A549 (cell line): ENCODE measurements at regions not wholly inside any gene's neighbourhood (a gene's known extent, or its start where the extent isn't known, plus 50 kb on each side); places are given as distances from the start of the nearest gene placed in this dataset.

Experiments
- ATAC-seq, 2 experiments: fragments of 200-7000 bp in 1 of 2; fragments of >200 bp in 1 of 2; cut with Nextera tagmentation in 1 of 2; cut with Tn5 transposase in 1 of 2; 3 replicates each; pipeline versions ENCODE4 v1.8.0 to v1.9.1; 2018 to 2020; ENCODE audit warnings: mild to moderate bottlenecking in 1 of 2, moderate library complexity in 1 of 2
- CTCF ChIA-PET: fragments of 300-600 bp; sonication (Branson Sonifier 250); formaldehyde crosslinking; extraction: SDS; loops from one replicate; lab custom pipeline; 2021; ENCODE audit warnings: antibody characterized with exemption, inconsistent platforms; lab: Yijun Ruan, JAX
- POLR2A ChIA-PET: fragments of 350-600 bp; formaldehyde crosslinking; extraction: SDS; loops from one replicate; lab custom pipeline; 2021; ENCODE audit warnings: antibody characterized with exemption, inconsistent platforms; lab: Yijun Ruan, JAX
- DNase-seq, 2 experiments: peaks; one replicate each; pipeline versions ENCODE4 v3.0.0 to v3.0.0-alpha.2; 2011 to 2016; ENCODE audit warnings: low read depth in 1 of 2, low spot score in 1 of 2
- FAIRE-seq: peaks from 2 replicates; lab custom pipeline; 2011; peaks lifted over from hg19 to GRCh38; lab: Jason Lieb, UNC
- H3K27ac ChIP-seq, 2 experiments: fragments of >200 bp; sonication (Bioruptor Twin); formaldehyde crosslinking; 3 replicates each; pipeline ENCODE4 v1.5.1; 2016 to 2017
- H3K4me1 ChIP-seq: fragments of >200 bp; sonication (Bioruptor Twin); formaldehyde crosslinking; 3 replicates; pipeline ENCODE4 v1.6.1; 2016
- H3K4me2 ChIP-seq: fragments of >200 bp; sonication (Bioruptor Twin); formaldehyde crosslinking; 3 replicates; pipeline ENCODE4 v1.6.1; 2016
- H3K4me3 ChIP-seq: fragments of >200 bp; sonication (Bioruptor Twin); formaldehyde crosslinking; 3 replicates; pipeline ENCODE4 v1.5.1; 2016
- H3K9me3 ChIP-seq: fragments of >200 bp; sonication (Bioruptor Twin); formaldehyde crosslinking; 3 replicates; pipeline ENCODE4 v1.6.1; 2016
- CHD2 ChIP-seq: fragments of 150-350 bp; IDR thresholded peaks from 2 replicates; pipeline ENCODE4 v1.6.1; 2014; ENCODE audit warnings: low read length; ENCODE audit not compliant: partially characterized antibody
- CHD4 ChIP-seq: fragments of 200-600 bp; sonication (generic); IDR thresholded peaks from 2 replicates; pipeline ENCODE4 v1.6.1; 2016; ENCODE audit warnings: antibody characterized with exemption, mild to moderate bottlenecking, borderline replicate concordance
- CTCF ChIP-seq: fragments of >200 bp; sonication (Bioruptor Twin); formaldehyde crosslinking; IDR thresholded peaks from 3 replicates; pipeline ENCODE4 v1.5.1; 2016
- ESRRA ChIP-seq: fragments of 150-350 bp; IDR thresholded peaks from 2 replicates; pipeline ENCODE4 v1.6.1; 2014; ENCODE audit warnings: mild to moderate bottlenecking, low read length, borderline replicate concordance
- FOSB ChIP-seq: fragments of 250-450 bp; sonication (Bioruptor Pico); IDR thresholded peaks from 2 replicates; pipeline ENCODE4 v1.5.0; 2020; ENCODE audit warnings: mild to moderate bottlenecking, moderate library complexity
- FOXS1 ChIP-seq: fragments of 250-450 bp; sonication (Bioruptor Pico); IDR thresholded peaks from 2 replicates; pipeline ENCODE4 v1.5.0; 2020; ENCODE audit warnings: mild to moderate bottlenecking, moderate library complexity
- GATA3 ChIP-seq: IDR thresholded peaks from 2 replicates; pipeline ENCODE4 v1.6.1; 2012; ENCODE audit warnings: borderline replicate concordance
- HDAC2 ChIP-seq: fragments of 200-600 bp; sonication (generic); IDR thresholded peaks from 2 replicates; pipeline ENCODE4 v1.6.1; 2016
- HEYL ChIP-seq: fragments of 250-450 bp; sonication (Bioruptor Pico); IDR thresholded peaks from 2 replicates; pipeline ENCODE4 v1.8.0; 2021; ENCODE audit warnings: mild to moderate bottlenecking, moderate library complexity
- HMGXB4 ChIP-seq: fragments of 250-450 bp; sonication (Bioruptor Pico); IDR thresholded peaks from 2 replicates; pipeline ENCODE4 v1.5.0; 2021; ENCODE audit warnings: mild to moderate bottlenecking, moderate library complexity, borderline replicate concordance
- HOXB13 ChIP-seq: fragments of 250-450 bp; sonication (Bioruptor Pico); IDR thresholded peaks from 2 replicates; pipeline ENCODE4 v1.5.0; 2020; ENCODE audit warnings: low read depth, mild to moderate bottlenecking, moderate library complexity
- HOXB5 ChIP-seq: fragments of 250-450 bp; sonication (Bioruptor Pico); IDR thresholded peaks from 2 replicates; pipeline ENCODE4 v1.5.0; 2020; ENCODE audit warnings: mild to moderate bottlenecking, moderate library complexity
- JUNB ChIP-seq: fragments of >200 bp; sonication (Bioruptor Twin); formaldehyde crosslinking; IDR thresholded peaks from 2 replicates; pipeline ENCODE4 v1.6.1; 2016
- MAX ChIP-seq: IDR thresholded peaks from 2 replicates; pipeline ENCODE4 v1.6.1; 2012
- PHF8 ChIP-seq: fragments of 200-600 bp; sonication (generic); IDR thresholded peaks from 2 replicates; pipeline ENCODE4 v1.6.1; 2016; ENCODE audit warnings: low read depth, mild to moderate bottlenecking, antibody characterized with exemption, moderate library complexity, borderline replicate concordance
- POLR2A ChIP-seq: IDR thresholded peaks from 2 replicates; pipeline ENCODE4 v1.6.1; 2012; ENCODE audit warnings: mild to moderate bottlenecking, low read length
- RARB ChIP-seq: fragments of 250-450 bp; sonication (Bioruptor Pico); IDR thresholded peaks from 2 replicates; pipeline ENCODE4 v1.8.0; 2021; ENCODE audit warnings: mild to moderate bottlenecking, moderate library complexity
- RCOR1 ChIP-seq: fragments of 150-350 bp; IDR thresholded peaks from 2 replicates; pipeline ENCODE4 v1.6.1; 2014; ENCODE audit warnings: antibody characterized with exemption, low read length, low read depth
- SMC3 ChIP-seq: fragments of >200 bp; sonication (Bioruptor Twin); formaldehyde crosslinking; IDR thresholded peaks from 3 replicates; pipeline ENCODE4 v1.6.1; 2018; ENCODE audit warnings: inconsistent platforms
- SREBF2 ChIP-seq: fragments of 450-650 bp; IDR thresholded peaks from 2 replicates; pipeline ENCODE4 v1.6.1; 2014; ENCODE audit warnings: mild to moderate bottlenecking, moderate library complexity
- TP53 ChIP-seq: fragments of 250-450 bp; sonication (Bioruptor Pico); IDR thresholded peaks from 2 replicates; pipeline ENCODE4 v1.5.0; 2021; ENCODE audit warnings: mild to moderate bottlenecking, moderate library complexity
- ZNF302 ChIP-seq: fragments of 250-450 bp; sonication (Bioruptor Pico); IDR thresholded peaks from 2 replicates; pipeline ENCODE4 v1.9.0; 2021; ENCODE audit warnings: inconsistent platforms, mild to moderate bottlenecking, moderate library complexity
- WGBS: methylation state at CpG from one replicate; pipeline ENCODE4 v1.1.6; 2017; ENCODE audit errors: missing lambda C conversion rate; 5-methylcytosine and 5-hydroxymethylcytosine counted together

DNA sequence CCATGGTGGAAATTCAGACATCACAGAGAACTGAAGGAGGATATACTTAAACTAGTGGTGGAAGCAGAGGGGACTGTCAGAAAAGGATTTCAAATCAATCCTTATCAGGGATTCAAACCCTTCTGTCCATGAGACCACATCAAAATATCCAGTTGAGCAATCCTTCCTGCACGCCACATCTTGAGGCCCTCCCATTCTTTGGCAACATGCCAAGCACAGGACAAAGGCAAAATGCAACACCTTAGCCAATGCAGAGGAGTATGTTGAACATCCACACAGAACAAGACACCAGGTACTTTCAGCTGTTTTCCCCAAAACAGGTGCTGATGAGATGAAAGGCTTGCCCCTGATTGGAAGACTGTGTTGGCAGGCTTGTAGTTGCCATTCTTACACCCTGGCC, 81.8 kb upstream of the PLXNA2 start:
- ChIA-PET CTCF (no interaction called here), POLR2A (no interaction called here)
- H3K4me1 ChIP-seq: no peaks in the 10 kb centered on the region
- ATAC-seq: no peak
- no peak overlapping the region for H3K4me3 ChIP-seq
- 0% methylated on average over 1 of the region's 1 CpG for WGBS
- FAIRE-seq: no peak
- H3K9me3 ChIP-seq: no peaks in the 10 kb centered on the region
- H3K27ac ChIP-seq: no peak overlapping the region
- TF ChIP-seq MAX (no peak), GATA3 (no peak), JUNB (no peak)
- no peak for DNase-seq
- H3K4me2 ChIP-seq: no peak overlapping the region

GRCh38 chr1:208329300-208329699, 85.1 kb upstream of the PLXNA2 start:
- no peak overlapping the region for H3K4me2 ChIP-seq
- POLR2A ChIA-PET: no interaction called here
- no peak for TF ChIP-seq CHD2
- no peak for TF ChIP-seq ESRRA
- TF ChIP-seq MAX: no peak
- TF ChIP-seq PHF8: no peak
- TF ChIP-seq, all 56 proteins: peak for 0
- no peak for FAIRE-seq
- Histone ChIP-seq H3K4me3 (no peak overlapping the region), H3K4me1 (no peaks in the 10 kb centered on the region), H3K27ac (no peak overlapping the region), H3K9me3 (no peaks in the 10 kb centered on the region)
- CTCF ChIA-PET: no interaction called here
- no peak for DNase-seq
- 34% methylated on average over 2 of the region's 2 CpGs for WGBS
- ATAC-seq: no peak

DNA sequence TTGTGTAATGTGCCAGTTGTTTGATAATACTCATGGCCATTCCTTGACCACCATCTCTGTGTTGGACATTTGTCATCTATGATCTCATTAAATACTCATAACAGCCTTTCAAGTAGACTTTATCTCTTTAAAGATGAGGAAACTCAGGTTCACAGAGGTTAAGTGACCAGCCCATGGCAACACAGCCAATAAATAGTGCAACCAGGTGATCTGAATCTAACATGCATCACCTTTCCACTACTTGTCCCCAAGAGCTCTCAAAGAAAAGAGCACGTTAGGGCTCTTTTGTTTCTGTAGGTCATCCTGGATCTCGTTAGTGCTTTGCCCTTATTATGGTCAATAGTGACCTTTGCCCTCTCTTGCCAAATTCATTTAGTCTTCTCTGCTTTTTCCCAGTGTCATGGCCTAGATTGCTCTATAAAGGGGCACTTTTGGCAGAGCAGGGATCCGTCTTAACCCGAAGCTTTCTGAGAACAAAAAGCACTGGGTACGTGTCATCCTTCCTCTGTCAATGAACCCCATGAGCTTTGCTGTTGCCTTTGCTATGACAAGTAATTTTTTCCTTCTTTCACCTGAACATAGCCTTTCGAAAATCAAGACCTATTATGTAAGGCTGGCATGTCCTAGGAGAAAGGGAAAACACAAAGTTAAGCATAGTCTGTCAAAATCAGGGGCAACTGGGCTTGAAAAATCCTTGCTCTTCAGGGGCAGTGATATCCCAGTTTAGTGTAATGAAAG, 88.0 kb upstream of the PLXNA2 start:
- POLR2A ChIA-PET: no interaction called here
- FAIRE-seq (no peak), ATAC-seq (no peak)

More for the DNA sequence above, 88.0 kb upstream of the PLXNA2 start:
- H3K4me3 ChIP-seq: no peak overlapping the region
- DNase-seq: no peak
- WGBS: 3% methylated on average over 6 of the region's 6 CpGs
- TF ChIP-seq HEYL (CRISPR knock-in tag): no peak
- no peak for TF ChIP-seq ZNF302 (CRISPR knock-in tag)
- no peak for TF ChIP-seq FOXS1 (CRISPR knock-in tag)
- no peak for TF ChIP-seq RCOR1
- no peak for TF ChIP-seq SREBF2
- no peak for TF ChIP-seq GATA3
- no peak for TF ChIP-seq HMGXB4
- TF ChIP-seq CTCF: no peak
- TF ChIP-seq RARB (CRISPR knock-in tag): no peak
- TF ChIP-seq HDAC2: no peak
- TF ChIP-seq MAX: no peak
- no peak for TF ChIP-seq HOXB13 (CRISPR knock-in tag)
- no peak for TF ChIP-seq SMC3
- no peak for TF ChIP-seq TP53 (CRISPR knock-in tag)
- no peak for TF ChIP-seq CHD4
- TF ChIP-seq POLR2A: no peak
- TF ChIP-seq HOXB5 (CRISPR knock-in tag): no peak
- no peak for TF ChIP-seq FOSB (CRISPR knock-in tag)
- H3K27ac ChIP-seq: no peak overlapping the region
- H3K4me1 ChIP-seq: no peaks in the 10 kb centered on the region
- no peak overlapping the region for H3K4me2 ChIP-seq
- no peaks in the 10 kb centered on the region for H3K9me3 ChIP-seq
- CTCF ChIA-PET: interaction anchor here (1.0 to 1.1 kb wide), 2 partner anchors 8 to 26 kb away, joined by 3 to 5 read pairs; no protein-coding TSS in a partner anchor
